SK-N-SH (cell line): ENCODE measurements at regions not wholly inside any gene's neighbourhood (a gene's known extent, or its start where the extent isn't known, plus 50 kb on each side); places are given as distances from the start of the nearest gene placed in this dataset.

Experiments used
- CTCF ChIA-PET: fragments of 300-600, 350-600 bp; formaldehyde crosslinking; extraction: SDS; loops from one replicate; lab custom pipeline; 2021; lab: Yijun Ruan, JAX
- POLR2A ChIA-PET: fragments of 350-600 bp; sonication (Branson Sonifier 250); formaldehyde crosslinking; extraction: SDS; loops from one replicate; lab custom pipeline; 2020; ENCODE audit warnings: antibody characterized with exemption, inconsistent platforms; lab: Yijun Ruan, JAX
- DNase-seq: peaks from one replicate; pipeline ENCODE4 v3.0.0; 2012
- H2AFZ ChIP-seq: fragments of 200-600 bp; sonication (generic); 2 replicates; pipeline ENCODE4 v1.8.1; 2016; ENCODE audit warnings: antibody characterized with exemption, mild to moderate bottlenecking, low read depth
- H3F3A ChIP-seq: fragments of 200-600 bp; sonication (generic); replicated peaks from 2 replicates; pipeline ENCODE3; 2016; ENCODE audit warnings: antibody characterized with exemption, mild to moderate bottlenecking; ENCODE audit not compliant: insufficient read depth
- H3K27ac ChIP-seq, 2 experiments: fragments of 200-500 bp in 1 of 2; fragments of 200-600 bp in 1 of 2; sonication (Bioruptor generic) in 1 of 2; sonication (generic), shearing (Covaris generic) in 1 of 2; 2 replicates each; pipeline versions ENCODE4 v1.5.1 to v1.6.1; 2014 to 2016; ENCODE audit warnings: low read depth in 2 of 2, inconsistent platforms in 1 of 2, low read length in 1 of 2, mild to moderate bottlenecking in 1 of 2, mixed read lengths in 1 of 2
- H3K27me3 ChIP-seq: fragments of 200-600 bp; sonication (generic), shearing (Covaris generic); 2 replicates; pipeline ENCODE4 v1.6.1; 2016; ENCODE audit warnings: mixed run types; ENCODE audit not compliant: insufficient read depth
- H3K36me3 ChIP-seq, 2 experiments: fragments of 200-500 bp in 1 of 2; fragments of 200-600 bp in 1 of 2; sonication (Bioruptor generic) in 1 of 2; sonication (generic) in 1 of 2; replicated peaks in 1 of 2; 2 replicates each; pipeline versions ENCODE3 to v1.5.1; 2014 to 2016; ENCODE audit warnings: low read length in 1 of 2, mild to moderate bottlenecking in 1 of 2; ENCODE audit not compliant: insufficient read depth in 2 of 2, control insufficient read depth in 1 of 2
- H3K4me1 ChIP-seq, 2 experiments: fragments of 200-500 bp in 1 of 2; fragments of 200-600 bp in 1 of 2; sonication (Bioruptor generic) in 1 of 2; sonication (generic), shearing (Covaris generic) in 1 of 2; 2 replicates each; pipeline versions ENCODE4 v1.5.1 to v1.6.1; 2014 to 2016; ENCODE audit warnings: low read depth in 1 of 2, low read length in 1 of 2, mixed run types in 1 of 2; ENCODE audit not compliant: insufficient read depth in 2 of 2, control insufficient read depth in 1 of 2
- H3K4me2 ChIP-seq: fragments of 200-600 bp; sonication (generic), shearing (Covaris generic); 2 replicates; pipeline ENCODE4 v1.6.1; 2017; ENCODE audit warnings: mixed run types
- H3K4me3 ChIP-seq, 2 experiments: fragments of 200-500 bp in 1 of 2; fragments of 200-600 bp in 1 of 2; sonication (Bioruptor generic) in 1 of 2; sonication (generic), shearing (Covaris generic) in 1 of 2; 2 replicates each; pipeline versions ENCODE4 v1.5.1 to v1.8.1; 2014 to 2016; ENCODE audit warnings: low read depth in 2 of 2, inconsistent platforms in 1 of 2, low read length in 1 of 2, mild to moderate bottlenecking in 1 of 2, mixed read lengths in 1 of 2, moderate library complexity in 1 of 2
- H3K79me2 ChIP-seq: fragments of 200-600 bp; sonication (generic); 2 replicates; pipeline ENCODE4 v1.8.1; 2017; ENCODE audit warnings: mild to moderate bottlenecking; ENCODE audit not compliant: insufficient read depth
- H3K9ac ChIP-seq: fragments of 200-600 bp; sonication (generic); 2 replicates; pipeline ENCODE4 v1.6.1; 2017; ENCODE audit warnings: mixed run types
- H3K9me2 ChIP-seq: fragments of 200-600 bp; sonication (generic); 2 replicates; pipeline ENCODE4 v1.6.1; 2017; ENCODE audit warnings: mixed run types
- H3K9me3 ChIP-seq: fragments of 200-600 bp; sonication (generic); 2 replicates; pipeline ENCODE4 v1.6.1; 2017; ENCODE audit warnings: mixed run types, mild to moderate bottlenecking, moderate library complexity
- H4K20me1 ChIP-seq: fragments of 200-600 bp; sonication (generic); 2 replicates; pipeline ENCODE4 v1.6.1; 2017; ENCODE audit warnings: mild to moderate bottlenecking, mixed run types; ENCODE audit not compliant: insufficient read depth
- CHD2 ChIP-seq: fragments of 150-350 bp; IDR thresholded peaks from 2 replicates; pipeline ENCODE4 v1.6.1; 2018; ENCODE audit warnings: low read length; ENCODE audit not compliant: partially characterized antibody
- CTCF ChIP-seq: fragments of 200-600 bp; sonication (generic); IDR thresholded peaks from 2 replicates; pipeline ENCODE4 v1.6.1; 2017; ENCODE audit warnings: antibody characterized with exemption, mild to moderate bottlenecking, moderate library complexity
- EZH2phosphoT487 ChIP-seq: fragments of 200-600 bp; sonication (generic); IDR thresholded peaks from 2 replicates; pipeline ENCODE4 v1.6.1; 2017; ENCODE audit warnings: low read depth, mixed run types, mild to moderate bottlenecking, antibody characterized with exemption, moderate library complexity, borderline replicate concordance
- FOSL2 ChIP-seq: IDR thresholded peaks from 2 replicates; pipeline ENCODE4 v1.4.0; 2012; ENCODE audit warnings: low read depth, mild to moderate bottlenecking, moderate library complexity, borderline replicate concordance
- FOXJ3 ChIP-seq: sonication (generic); formaldehyde crosslinking; IDR thresholded peaks from 2 replicates; pipeline ENCODE4 v1.5.1; 2020; ENCODE audit warnings: mild to moderate bottlenecking, missing genetic modification reagents
- FOXM1 ChIP-seq: IDR thresholded peaks from 2 replicates; pipeline ENCODE4 v1.4.0; 2012; ENCODE audit warnings: low read depth, mild to moderate bottlenecking
- GATA2 ChIP-seq: sonication (generic); formaldehyde crosslinking; IDR thresholded peaks from 2 replicates; pipeline ENCODE4 v1.5.0; 2020; ENCODE audit warnings: mild to moderate bottlenecking, missing genetic modification reagents
- IRF3 ChIP-seq: fragments of 150-350 bp; IDR thresholded peaks from 2 replicates; pipeline ENCODE4 v1.6.1; 2016; ENCODE audit warnings: mild to moderate bottlenecking, low read depth, low read length
- NFIC ChIP-seq: IDR thresholded peaks from 2 replicates; pipeline ENCODE4 v1.4.0; 2012; ENCODE audit warnings: borderline replicate concordance
- NRF1 ChIP-seq: IDR thresholded peaks from 2 replicates; pipeline ENCODE4 v1.6.1; 2012; ENCODE audit warnings: low read depth, mild to moderate bottlenecking, low read length
- POLR2AphosphoS5 ChIP-seq: IDR thresholded peaks from 2 replicates; pipeline ENCODE4 v1.6.1; 2012; ENCODE audit warnings: low read depth, low read length
- RAD21 ChIP-seq: IDR thresholded peaks from 2 replicates; pipeline ENCODE4 v1.6.1; 2012; ENCODE audit warnings: mild to moderate bottlenecking, low read length
- RCOR1 ChIP-seq: fragments of 150-350 bp; IDR thresholded peaks from 2 replicates; pipeline ENCODE4 v1.6.1; 2017; ENCODE audit warnings: antibody characterized with exemption, low read length
- RFX5 ChIP-seq: IDR thresholded peaks from 2 replicates; pipeline ENCODE4 v1.6.1; 2012; ENCODE audit warnings: mild to moderate bottlenecking, improper control_type of control experiment, low read length
- RXRA ChIP-seq: IDR thresholded peaks from 2 replicates; pipeline ENCODE4 v1.4.0; 2012; ENCODE audit warnings: low read depth, mild to moderate bottlenecking, borderline replicate concordance
- SIN3A ChIP-seq: IDR thresholded peaks from 2 replicates; pipeline ENCODE4 v1.6.1; 2012; ENCODE audit warnings: low read depth, mild to moderate bottlenecking, low read length, moderate library complexity, borderline replicate concordance
- SMC3 ChIP-seq: IDR thresholded peaks from 2 replicates; pipeline ENCODE4 v1.6.1; 2012; ENCODE audit warnings: low read depth, low read length, improper control_type of control experiment
- TAF1 ChIP-seq: IDR thresholded peaks from 2 replicates; pipeline ENCODE4 v1.6.1; 2012; ENCODE audit warnings: low read depth, mild to moderate bottlenecking, low read length, moderate library complexity, borderline replicate concordance
- TCF12 ChIP-seq: IDR thresholded peaks from 2 replicates; pipeline ENCODE4 v1.4.0; 2012
- TEAD4 ChIP-seq: IDR thresholded peaks from 2 replicates; pipeline ENCODE4 v1.4.0; 2012; ENCODE audit warnings: mild to moderate bottlenecking, borderline replicate concordance; ENCODE audit not compliant: insufficient read depth
- USF2 ChIP-seq: fragments of 150-350 bp; IDR thresholded peaks from 2 replicates; pipeline ENCODE4 v1.6.1; 2017; ENCODE audit warnings: antibody characterized with exemption, low read length, low read depth, borderline replicate concordance
- YY1 ChIP-seq: IDR thresholded peaks from 2 replicates; pipeline ENCODE4 v1.4.0; 2012; ENCODE audit warnings: low read depth, mild to moderate bottlenecking
- ZBTB33 ChIP-seq: IDR thresholded peaks from 2 replicates; pipeline ENCODE4 v1.4.0; 2012; ENCODE audit warnings: low read depth, borderline replicate concordance
- WGBS: methylation state at CpG from one replicate; pipeline ENCODE4 v1.1.6; 2017; ENCODE audit warnings: low lambda C conversion rate; 5-methylcytosine and 5-hydroxymethylcytosine counted together
- TF ChIP-seq, protein P1 (sequence below): IDR thresholded peaks from 2 replicates; pipeline ENCODE4; 2012

DNA sequence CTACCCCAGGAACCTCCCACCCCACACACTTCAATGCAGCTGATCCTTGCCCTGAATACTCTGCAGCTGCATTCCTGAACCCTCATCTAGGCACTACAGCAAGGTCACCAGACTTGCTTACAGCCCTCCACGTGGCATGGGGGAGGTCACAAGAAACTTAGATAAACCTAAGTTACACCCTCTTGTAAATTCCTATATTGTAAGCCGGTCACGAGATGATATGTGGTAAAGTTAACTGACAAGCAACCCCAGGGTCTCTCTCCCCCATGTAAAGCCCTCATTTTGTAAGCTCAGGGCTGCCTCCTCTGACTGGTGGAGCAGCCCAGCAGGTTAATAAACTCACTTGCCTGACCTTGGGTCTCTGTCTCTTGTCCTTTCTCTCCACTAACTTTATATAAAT lies 570.7 kb downstream of the PCDH7 start:
- Histone ChIP-seq H2AFZ (no peak overlapping the region), H3K4me1 (peaks cover 0 to 2% of the 10 kb centered on the region in 2 experiments; a peak in 2 of 4 replicates), H3K36me3 (no peaks in the 10 kb centered on the region)
- TF ChIP-seq RFX5 (no peak), RXRA (no peak), TAF1 (no peak), CTCF (no peak), NRF1 (no peak), TCF12 (no peak), RCOR1 (no peak), RAD21 (no peak), NFIC (no peak), FOXM1 (no peak), TEAD4 (no peak), USF2 (no peak), SIN3A (no peak), FOXJ3 (CRISPR knock-in tag) (no peak), IRF3 (no peak)
- TF ChIP-seq, all 33 proteins: peak for 0
- 56% methylated on average over 3 of the region's 3 CpGs for WGBS
- no peak overlapping the region for H3K4me3 ChIP-seq
- no peaks in the 10 kb centered on the region for H3K9me3 ChIP-seq
- ChIA-PET CTCF (no interaction called here), POLR2A (no interaction called here)
- no peak for DNase-seq
- H3K79me2 ChIP-seq, result no peaks in the 10 kb centered on the region
- H4K20me1 ChIP-seq, result no peaks in the 10 kb centered on the region
- no peak overlapping the region for H3K9ac ChIP-seq
- no peaks in the 10 kb centered on the region for H3K27me3 ChIP-seq
- no peaks in the 10 kb centered on the region for H3F3A ChIP-seq
- no peak overlapping the region for H3K4me2 ChIP-seq
- H3K9me2 ChIP-seq, result no peaks in the 10 kb centered on the region
- no peak overlapping the region for H3K27ac ChIP-seq

DNA sequence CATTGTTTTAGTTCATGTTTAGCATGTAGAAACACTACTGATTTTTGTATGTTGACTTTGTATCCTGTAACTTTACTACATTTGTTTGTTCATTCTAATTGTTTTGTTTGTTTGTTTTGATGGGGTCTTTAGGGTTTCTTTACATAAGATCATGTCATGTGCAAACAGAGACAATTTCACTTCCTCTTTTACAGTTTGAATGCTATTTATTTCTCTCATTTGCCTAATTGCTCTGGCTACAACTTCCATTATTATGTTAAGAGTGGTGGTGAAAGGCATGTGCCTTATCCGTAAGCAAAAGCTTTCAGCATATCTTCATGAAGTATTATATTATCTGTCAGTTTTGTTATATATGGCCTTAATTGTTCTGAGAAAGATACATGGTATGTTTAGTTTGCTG lies 571.1 kb downstream of the PCDH7 start:
- H2AFZ ChIP-seq, result no peak overlapping the region
- CTCF ChIA-PET, result no interaction called here
- H3K79me2 ChIP-seq, result no peaks in the 10 kb centered on the region
- no peak for DNase-seq
- H3K4me2 ChIP-seq, result no peak overlapping the region
- H3K9me3 ChIP-seq, result no peaks in the 10 kb centered on the region
- no peaks in the 10 kb centered on the region for H3K27me3 ChIP-seq
- H3K9me2 ChIP-seq, result no peaks in the 10 kb centered on the region
- H3F3A ChIP-seq, result no peaks in the 10 kb centered on the region
- POLR2A ChIA-PET, result no interaction called here
- WGBS, result 51% methylated on average over 1 of the region's 1 CpG
- no peak overlapping the region for H3K9ac ChIP-seq
- no peak overlapping the region for H3K27ac ChIP-seq
- no peaks in the 10 kb centered on the region for H4K20me1 ChIP-seq
- no peak overlapping the region for H3K4me3 ChIP-seq
- peaks cover 0 to 2% of the 10 kb centered on the region in 2 experiments; a peak in 2 of 4 replicates for H3K4me1 ChIP-seq
- no peaks in the 10 kb centered on the region for H3K36me3 ChIP-seq
- TF ChIP-seq ZBTB33 (no peak), SMC3 (no peak), NRF1 (no peak), YY1 (no peak), GATA2 (CRISPR knock-in tag) (no peak), TAF1 (no peak), POLR2AphosphoS5 (no peak), EZH2phosphoT487 (no peak), NFIC (no peak), CHD2 (no peak), FOSL2 (no peak)
- TF ChIP-seq, protein P1, sequence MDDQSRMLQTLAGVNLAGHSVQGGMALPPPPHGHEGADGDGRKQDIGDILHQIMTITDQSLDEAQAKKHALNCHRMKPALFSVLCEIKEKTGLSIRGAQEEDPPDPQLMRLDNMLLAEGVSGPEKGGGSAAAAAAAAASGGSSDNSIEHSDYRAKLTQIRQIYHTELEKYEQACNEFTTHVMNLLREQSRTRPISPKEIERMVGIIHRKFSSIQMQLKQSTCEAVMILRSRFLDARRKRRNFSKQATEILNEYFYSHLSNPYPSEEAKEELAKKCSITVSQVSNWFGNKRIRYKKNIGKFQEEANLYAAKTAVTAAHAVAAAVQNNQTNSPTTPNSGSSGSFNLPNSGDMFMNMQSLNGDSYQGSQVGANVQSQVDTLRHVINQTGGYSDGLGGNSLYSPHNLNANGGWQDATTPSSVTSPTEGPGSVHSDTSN, result no peak
